ENCODE measurements at regions not wholly inside any gene's neighbourhood (a gene's known extent, or its start where the extent isn't known, plus 50 kb on each side); places are given as distances from the start of the nearest gene placed in this dataset.

GRCh38 chr4:126375462-126376054, 1060.8 kb downstream of the FAT4 start:
- TF ChIP-seq EP300 (IDR thresholded peaks at IDR 0.05) (no peak), POLR2A (IDR thresholded peaks at IDR 0.05) (no peak), CTCF (IDR thresholded peaks at IDR 0.05) (no peak)
- 7 to 12% (median 11%) methylated on average over 2 of the region's 2 CpGs for WGBS, 3 donors

GRCh38 chr4:126385954-126386353, 1071.2 kb downstream of the FAT4 start:
- H3K27me3 ChIP-seq: no peaks in the 10 kb centered on the region
- H3K27ac ChIP-seq: no peak overlapping the region
- H3K36me3 ChIP-seq: no peaks in the 10 kb centered on the region
- TF ChIP-seq EP300 (IDR thresholded peaks at IDR 0.05) (no peak), POLR2A (IDR thresholded peaks at IDR 0.05) (no peak), CTCF (IDR thresholded peaks at IDR 0.05) (no peak)
- H3K4me1 ChIP-seq (ENCODE audit: insufficient read depth): no peaks in the 10 kb centered on the region
- intact Hi-C loops (cut with DNase I): no loop called here
- H3K9me3 ChIP-seq: no peaks in the 10 kb centered on the region
- no peak overlapping the region for H3K4me3 ChIP-seq
- DNase-seq: no peak

More at GRCh38 chr4:126375462-126376054, 1060.8 kb downstream of the FAT4 start:
- Histone ChIP-seq H3K4me3 (no peak overlapping the region), H3K27me3 (no peaks in the 10 kb centered on the region), H3K4me1 (ENCODE audit: insufficient read depth) (no peaks in the 10 kb centered on the region), H3K9me3 (no peaks in the 10 kb centered on the region), H3K36me3 (no peaks in the 10 kb centered on the region), H3K27ac (no peak overlapping the region)
- intact Hi-C loops (cut with DNase I): loop anchor here in 1 of 4 donors (2.0 kb wide), 1 partner anchor 61 kb away; no protein-coding TSS in a partner anchor
- no peak for DNase-seq

DNA sequence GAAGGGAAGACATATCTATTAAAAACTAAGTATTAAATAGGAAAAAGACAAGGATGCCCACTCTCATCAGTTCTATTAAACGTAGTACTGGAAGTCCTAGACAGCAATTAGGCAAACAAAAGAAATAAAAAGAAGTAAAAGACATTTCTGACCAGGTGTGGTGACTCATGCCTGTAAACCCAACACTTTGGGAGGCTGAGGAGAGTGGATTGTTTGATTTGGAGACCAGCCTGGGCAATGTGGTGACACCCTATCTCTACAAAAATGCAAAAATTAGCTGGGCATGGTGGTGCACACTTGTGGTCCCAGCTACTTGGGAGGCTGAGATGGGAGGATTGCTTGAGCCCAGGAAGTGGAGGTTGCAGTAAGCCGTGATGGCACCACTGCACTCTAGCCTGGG, 1071.8 kb downstream of the FAT4 start:
- WGBS, 3 donors: 87 to 92% (median 92%) methylated on average over 2 of the region's 2 CpGs
- H3K4me1 ChIP-seq (ENCODE audit: insufficient read depth): no peaks in the 10 kb centered on the region
- no peaks in the 10 kb centered on the region for H3K27me3 ChIP-seq
- H3K9me3 ChIP-seq: no peaks in the 10 kb centered on the region
- no peak for TF ChIP-seq POLR2A (IDR thresholded peaks at IDR 0.05)
- no peak for TF ChIP-seq CTCF (IDR thresholded peaks at IDR 0.05)
- no peak for TF ChIP-seq EP300 (IDR thresholded peaks at IDR 0.05)
- no peaks in the 10 kb centered on the region for H3K36me3 ChIP-seq
- intact Hi-C loops (cut with DNase I): no loop called here
- DNase-seq: no peak
- no peak overlapping the region for H3K27ac ChIP-seq
- H3K4me3 ChIP-seq: no peak overlapping the region

DNA sequence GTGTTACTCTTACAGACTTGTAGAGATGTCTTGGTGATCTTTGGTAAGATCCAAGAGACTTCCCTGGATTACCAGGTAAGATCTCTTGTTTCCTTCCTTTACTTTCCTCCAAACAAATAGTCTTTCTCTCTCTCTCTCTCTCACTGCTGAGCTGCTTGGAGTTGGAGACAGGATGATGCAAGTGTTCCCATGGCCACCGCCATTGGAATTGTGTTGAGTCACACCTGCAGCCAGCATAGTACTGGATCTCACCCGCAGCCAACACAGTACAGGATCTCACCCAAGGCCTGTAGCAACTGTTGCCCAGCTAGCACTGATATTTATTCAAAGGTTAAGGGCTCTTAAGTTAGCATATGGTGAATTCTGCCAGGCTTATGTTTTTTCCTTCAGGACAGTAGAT, 1080.9 kb downstream of the FAT4 start:
- WGBS, 3 donors: 89 to 96% (median 96%) methylated on average over 2 of the region's 2 CpGs
- Histone ChIP-seq H3K27me3 (no peaks in the 10 kb centered on the region), H3K36me3 (no peaks in the 10 kb centered on the region), H3K4me1 (ENCODE audit: insufficient read depth) (no peaks in the 10 kb centered on the region), H3K9me3 (no peaks in the 10 kb centered on the region), H3K4me3 (no peak overlapping the region), H3K27ac (no peak overlapping the region)
- TF ChIP-seq POLR2A (IDR thresholded peaks at IDR 0.05): no peak
- intact Hi-C loops (cut with DNase I): no loop called here
- no peak for DNase-seq

DNA sequence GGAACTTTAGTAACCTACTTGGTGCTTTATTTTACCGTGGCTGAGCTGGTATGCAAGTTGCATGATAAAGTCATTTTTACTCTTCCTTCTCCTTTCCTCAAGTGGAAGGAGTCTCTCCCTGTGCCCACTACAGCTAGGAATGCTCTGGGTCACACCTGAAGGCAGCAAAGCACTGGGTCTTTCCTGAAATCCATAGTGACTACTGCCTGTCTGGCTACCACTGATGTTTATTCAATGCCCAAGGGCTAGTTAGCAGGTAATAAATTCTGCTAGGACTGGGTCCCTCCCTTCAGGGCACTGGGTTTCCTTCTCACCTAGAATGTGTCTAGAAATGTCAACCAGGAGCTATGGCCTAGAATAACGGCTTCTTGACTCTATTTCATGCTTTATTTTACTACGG, 1081.4 kb downstream of the FAT4 start:
- no peak for TF ChIP-seq CTCF (IDR thresholded peaks at IDR 0.05)
- no peaks in the 10 kb centered on the region for H3K27me3 ChIP-seq
- 94 to 99% (median 97%) methylated on average over 3 of the region's 3 CpGs for WGBS, 3 donors
- intact Hi-C loops (cut with DNase I): no loop called here
- no peaks in the 10 kb centered on the region for H3K4me1 ChIP-seq (ENCODE audit: insufficient read depth)
- DNase-seq: no peak
- H3K4me3 ChIP-seq: no peak overlapping the region
- no peaks in the 10 kb centered on the region for H3K9me3 ChIP-seq
- no peaks in the 10 kb centered on the region for H3K36me3 ChIP-seq
- H3K27ac ChIP-seq: no peak overlapping the region
